CD14-positive monocyte (primary cell): ENCODE measurements at regions not wholly inside any gene's neighbourhood (a gene's known extent, or its start where the extent isn't known, plus 50 kb on each side); places are given as distances from the start of the nearest gene placed in this dataset.

Source experiments
- DNase-seq, 3 donors: peaks; one replicate each; pipeline ENCODE4 v3.0.0-alpha.2; 2011 to 2022
- H2AFZ ChIP-seq: 2 replicates; pipeline ENCODE4 v1.6.0; 2012; ENCODE audit warnings: mild to moderate bottlenecking, low read depth, low read length, inconsistent platforms; ENCODE audit not compliant: insufficient read depth, poor library complexity, severe bottlenecking
- H3K27ac ChIP-seq, 2 donors: 1 replicate in 1 of 2; 2 replicates in 1 of 2; pipeline ENCODE4 v1.5.1; 2012 to 2013; ENCODE audit warnings: low read length in 2 of 2, control low read depth in 1 of 2, inconsistent platforms in 1 of 2, low read depth in 1 of 2, mild to moderate bottlenecking in 1 of 2
- H3K27me3 ChIP-seq, 2 donors: one replicate each; pipeline versions ENCODE4 v1.6.0 to v1.6.1; 2011 to 2013; ENCODE audit warnings: low read length in 2 of 2; ENCODE audit not compliant: control insufficient read depth in 2 of 2, insufficient read depth in 2 of 2
- H3K36me3 ChIP-seq, 2 donors: replicated peaks in 1 of 2; 1 replicate in 1 of 2; 2 replicates in 1 of 2; pipeline versions ENCODE4 v1.5.1 to v1.6.1; 2012 to 2013; ENCODE audit warnings: low read length in 2 of 2, control low read depth in 1 of 2, inconsistent platforms in 1 of 2, mild to moderate bottlenecking in 1 of 2; ENCODE audit not compliant: insufficient read depth in 2 of 2, control insufficient read depth in 1 of 2
- H3K4me1 ChIP-seq, 2 donors: 1 replicate in 1 of 2; 2 replicates in 1 of 2; pipeline versions ENCODE4 v1.5.1 to v1.6.1; 2012 to 2013; ENCODE audit warnings: low read length in 2 of 2, control low read depth in 1 of 2, inconsistent platforms in 1 of 2, mild to moderate bottlenecking in 1 of 2, moderate library complexity in 1 of 2; ENCODE audit not compliant: insufficient read depth in 2 of 2, control insufficient read depth in 1 of 2
- H3K4me2 ChIP-seq: replicated peaks from 2 replicates; pipeline ENCODE3; 2012; ENCODE audit warnings: low read length, moderate library complexity, mild to moderate bottlenecking; ENCODE audit not compliant: poor library complexity, severe bottlenecking; ENCODE audit errors: extremely low read depth
- H3K4me3 ChIP-seq, 3 experiments: fragments of 200-600 bp in 1 of 3; sonication (generic) in 1 of 3; replicated peaks in 1 of 3; 1 replicate in 2 of 3; 2 replicates in 1 of 3; pipeline ENCODE4 v1.5.1; 2011 to 2013; ENCODE audit warnings: low read length in 3 of 3, mild to moderate bottlenecking in 3 of 3, control low read depth in 2 of 3, low read depth in 2 of 3, inconsistent platforms in 1 of 3, moderate library complexity in 1 of 3
- H3K79me2 ChIP-seq: 2 replicates; pipeline ENCODE4 v1.6.0; 2012; ENCODE audit warnings: mild to moderate bottlenecking, control low read depth, inconsistent platforms, low read length, moderate library complexity; ENCODE audit not compliant: insufficient read depth
- H3K9ac ChIP-seq: 2 replicates; pipeline ENCODE4 v1.6.0; 2017; ENCODE audit warnings: low read length, mild to moderate bottlenecking; ENCODE audit not compliant: insufficient read depth, poor library complexity, severe bottlenecking
- H3K9me3 ChIP-seq, 2 donors: replicated peaks in 1 of 2; 1 replicate in 1 of 2; 2 replicates in 1 of 2; pipeline versions ENCODE4 v1.5.1 to v1.6.1; 2012 to 2013; ENCODE audit warnings: low read length in 2 of 2, control low read depth in 1 of 2; ENCODE audit not compliant: control insufficient read depth in 1 of 2, insufficient read depth in 1 of 2
- H4K20me1 ChIP-seq: 2 replicates; pipeline ENCODE4 v1.6.0; 2012; ENCODE audit warnings: mild to moderate bottlenecking, low read length, control low read depth, moderate library complexity; ENCODE audit not compliant: insufficient read depth
- H3K27ac Mint-ChIP-seq, 7 donors: one replicate each; pipeline ENCODE4 v1.8.0; 2020; ENCODE audit warnings: mild to moderate bottlenecking in 7 of 7, mixed read lengths in 7 of 7, moderate library complexity in 6 of 7, inconsistent platforms in 2 of 7
- H3K27me3 Mint-ChIP-seq, 3 donors: one replicate each; pipeline ENCODE4 v1.8.0; 2021 to 2022; ENCODE audit warnings: low read depth in 3 of 3, mild to moderate bottlenecking in 3 of 3, mixed read lengths in 3 of 3, moderate library complexity in 3 of 3, inconsistent platforms in 1 of 3
- H3K36me3 Mint-ChIP-seq, 2 donors: one replicate each; pipeline ENCODE4 v1.8.0; 2020; ENCODE audit warnings: mixed read lengths in 2 of 2, inconsistent platforms in 1 of 2, mild to moderate bottlenecking in 1 of 2
- H3K4me1 Mint-ChIP-seq: one replicate; pipeline ENCODE4 v1.8.0; 2020; ENCODE audit warnings: mild to moderate bottlenecking, mixed read lengths
- H3K4me3 Mint-ChIP-seq, 2 donors: one replicate each; pipeline ENCODE4 v1.8.0; 2020; ENCODE audit warnings: mild to moderate bottlenecking in 2 of 2, mixed read lengths in 2 of 2, moderate library complexity in 1 of 2
- H3K9me3 Mint-ChIP-seq, 7 donors: one replicate each; pipeline ENCODE4 v1.8.0; 2020 to 2022; ENCODE audit warnings: mixed read lengths in 7 of 7, mild to moderate bottlenecking in 6 of 7, moderate library complexity in 6 of 7, inconsistent platforms in 2 of 7
- WGBS: methylation state at CpG from one replicate; pipeline ENCODE4 v1.1.5; 2013; ENCODE audit warnings: missing lambda C conversion rate; ENCODE audit not compliant: insufficient coverage; 5-methylcytosine and 5-hydroxymethylcytosine counted together
- intact Hi-C, 2 donors: fragments of 100-400 bp; cut with micrococcal nuclease; formaldehyde crosslinking; loops; one replicate each; pipeline versions ENCODE4 v1.15.0 to v1.15.1; 2023
- TF ChIP-seq, protein P1 (sequence below): fragments of 200-600 bp; IDR thresholded peaks from one replicate; pipeline ENCODE4 v1.8.0; 2022; ENCODE audit warnings: antibody characterized with exemption, mild to moderate bottlenecking

DNA sequence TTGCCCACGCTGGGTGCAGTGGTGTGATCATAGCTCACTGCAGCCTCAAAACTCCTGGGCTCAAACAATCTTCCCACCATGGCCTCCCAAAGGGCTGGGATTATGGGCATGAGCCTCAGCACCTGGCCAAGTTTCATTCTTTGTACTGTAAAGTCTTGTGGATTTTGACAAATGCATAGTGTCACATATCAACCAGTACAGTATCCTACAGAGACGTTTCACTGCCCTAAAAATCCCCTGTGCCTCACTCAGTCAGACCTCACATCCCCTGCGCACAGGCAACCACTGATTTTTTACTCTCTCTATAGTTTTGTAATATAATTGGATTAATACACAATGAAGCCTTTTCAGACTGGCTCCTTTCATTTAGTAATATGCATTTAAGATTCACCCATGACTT is 130.7 kb upstream of the UBE2E1 start:
- Mint-ChIP-seq H3K4me3 (no peak overlapping the region), H3K9me3 (peaks cover 5 to 13% (median 7%) of the 10 kb centered on the region in 7 donors)
- intact Hi-C loops, result no loop called here

DNA sequence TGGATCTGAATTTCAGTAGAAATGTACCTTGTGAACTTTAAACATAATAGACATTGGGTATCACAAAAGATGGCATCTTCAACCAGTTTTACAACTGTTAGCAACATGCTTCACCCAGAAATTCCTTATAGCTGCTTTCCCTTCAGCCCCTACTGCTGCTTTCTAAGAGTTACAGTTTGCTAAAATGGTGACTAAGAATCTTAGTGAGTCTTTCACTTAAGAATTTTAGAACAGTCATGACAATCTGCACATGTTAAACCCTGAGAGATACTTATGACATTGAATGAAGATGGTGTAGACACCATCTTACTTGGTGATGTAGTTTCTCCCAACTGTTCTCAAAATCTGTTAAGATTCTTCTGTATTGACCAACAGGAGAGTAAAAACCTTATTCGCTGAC is 129.7 kb upstream of the UBE2E1 start:
- Mint-ChIP-seq H3K27ac (no peak overlapping the region), H3K36me3 (no peaks in the 10 kb centered on the region), H3K27me3 (peaks cover 14 to 17% (median 15%) of the 10 kb centered on the region in 3 donors), H3K9me3 (peaks cover 5 to 18% (median 7%) of the 10 kb centered on the region in 7 donors), H3K4me1 (peaks cover 5% of the 10 kb centered on the region), H3K4me3 (no peak overlapping the region)
- Histone ChIP-seq H3K4me2 (no peak overlapping the region), H3K27me3 (peaks cover 0 to 12% of the 10 kb centered on the region in 2 donors), H3K4me3 (no peak overlapping the region), H4K20me1 (no peaks in the 10 kb centered on the region), H2AFZ (no peak overlapping the region), H3K79me2 (no peaks in the 10 kb centered on the region), H3K4me1 (peaks cover 7% of the 10 kb centered on the region in 2 donors), H3K27ac (no peak overlapping the region), H3K9me3 (peaks cover 0 to 8% of the 10 kb centered on the region in 2 donors), H3K36me3 (no peaks in the 10 kb centered on the region), H3K9ac (no peak overlapping the region)
- no peak for DNase-seq
- TF ChIP-seq, protein P1, sequence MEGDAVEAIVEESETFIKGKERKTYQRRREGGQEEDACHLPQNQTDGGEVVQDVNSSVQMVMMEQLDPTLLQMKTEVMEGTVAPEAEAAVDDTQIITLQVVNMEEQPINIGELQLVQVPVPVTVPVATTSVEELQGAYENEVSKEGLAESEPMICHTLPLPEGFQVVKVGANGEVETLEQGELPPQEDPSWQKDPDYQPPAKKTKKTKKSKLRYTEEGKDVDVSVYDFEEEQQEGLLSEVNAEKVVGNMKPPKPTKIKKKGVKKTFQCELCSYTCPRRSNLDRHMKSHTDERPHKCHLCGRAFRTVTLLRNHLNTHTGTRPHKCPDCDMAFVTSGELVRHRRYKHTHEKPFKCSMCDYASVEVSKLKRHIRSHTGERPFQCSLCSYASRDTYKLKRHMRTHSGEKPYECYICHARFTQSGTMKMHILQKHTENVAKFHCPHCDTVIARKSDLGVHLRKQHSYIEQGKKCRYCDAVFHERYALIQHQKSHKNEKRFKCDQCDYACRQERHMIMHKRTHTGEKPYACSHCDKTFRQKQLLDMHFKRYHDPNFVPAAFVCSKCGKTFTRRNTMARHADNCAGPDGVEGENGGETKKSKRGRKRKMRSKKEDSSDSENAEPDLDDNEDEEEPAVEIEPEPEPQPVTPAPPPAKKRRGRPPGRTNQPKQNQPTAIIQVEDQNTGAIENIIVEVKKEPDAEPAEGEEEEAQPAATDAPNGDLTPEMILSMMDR, result no peak
- WGBS, result no CpG with 5 or more reads among the region's 1 CpG
- intact Hi-C loops, result no loop called here

More for the DNA sequence above, 130.7 kb upstream of the UBE2E1 start:
- Histone ChIP-seq H3K27ac (no peak overlapping the region), H2AFZ (no peak overlapping the region), H3K36me3 (no peaks in the 10 kb centered on the region), H4K20me1 (no peaks in the 10 kb centered on the region), H3K4me3 (no peak overlapping the region), H3K9ac (no peak overlapping the region), H3K79me2 (no peaks in the 10 kb centered on the region), H3K4me2 (no peak overlapping the region), H3K27me3 (peaks cover 0 to 18% of the 10 kb centered on the region in 2 donors), H3K4me1 (peaks cover 7% of the 10 kb centered on the region in 2 donors), H3K9me3 (peaks cover 0 to 8% of the 10 kb centered on the region in 2 donors)
- peaks cover 5% of the 10 kb centered on the region for H3K4me1 Mint-ChIP-seq
- DNase-seq, result no peak
- TF ChIP-seq, protein P1, result no peak
- H3K27ac Mint-ChIP-seq, result no peak overlapping the region
- peaks cover 17 to 22% (median 17%) of the 10 kb centered on the region in 3 donors for H3K27me3 Mint-ChIP-seq
- H3K36me3 Mint-ChIP-seq, result no peaks in the 10 kb centered on the region
- WGBS, result no CpG with 5 or more reads among the region's 3 CpGs
